HCT116 (cell line): ENCODE measurements at regions not wholly inside any gene's neighbourhood (a gene's known extent, or its start where the extent isn't known, plus 50 kb on each side); places are given as distances from the start of the nearest gene placed in this dataset.

ENCODE experiments used
- ATAC-seq: fragments of 200-7000 bp; cut with Tn5 transposase; 2 replicates; pipeline ENCODE4 v1.9.1; 2020; ENCODE audit warnings: mild to moderate bottlenecking, moderate library complexity
- BruUV-seq: library from RNA; stranded (reverse); fragments of 400-500 nt; replicated peaks from 2 replicates; lab custom pipeline; 2021; lab: Mats Ljungman, UMichigan
- CTCF ChIA-PET: fragments of 300-600 bp; sonication (Branson Sonifier 250); formaldehyde crosslinking; loops from one replicate; lab custom pipeline; 2021; ENCODE audit warnings: antibody characterized with exemption; lab: Charles Lee
- POLR2A ChIA-PET: fragments of 300-600, 350-600 bp; sonication (Branson Sonifier 250); formaldehyde crosslinking; loops from one replicate; lab custom pipeline; 2021; ENCODE audit warnings: antibody characterized with exemption; lab: Charles Lee
- RAD21 ChIA-PET, 2 experiments: fragments of 300-600 bp; sonication (Branson Sonifier 250); formaldehyde crosslinking; loops; one replicate each; lab custom pipeline; 2023; ENCODE audit warnings: low total read pairs in 2 of 2; ENCODE audit not compliant: uncharacterized antibody in 2 of 2, unreplicated experiment in 2 of 2, low non-redundant PET in 1 of 2; lab: Charles Lee
- DNase-seq: peaks from one replicate; pipeline ENCODE4 v3.0.0-alpha.2; 2010; ENCODE audit warnings: low read depth, low spot score
- H2AFZ ChIP-seq: fragments of 200-600 bp; shearing (Covaris generic), sonication (generic); 2 replicates; pipeline ENCODE4 v1.6.1; 2017; ENCODE audit warnings: low read depth, mixed run types, mixed read lengths, antibody characterized with exemption, low read length; ENCODE audit not compliant: poor library complexity, severe bottlenecking
- H3K27ac ChIP-seq: 2 replicates; pipeline ENCODE4 v1.5.1; 2012; ENCODE audit warnings: low read depth, low read length
- H3K27me3 ChIP-seq: fragments of 200-600 bp; sonication (generic); 2 replicates; pipeline ENCODE4 v1.6.1; 2016; ENCODE audit warnings: mixed run types, low read length, mixed read lengths; ENCODE audit not compliant: insufficient read depth
- H3K36me3 ChIP-seq, 2 experiments: fragments of 200-500 bp in 1 of 2; fragments of 200-600 bp in 1 of 2; sonication (Bioruptor generic) in 1 of 2; sonication (generic) in 1 of 2; 2 replicates each; pipeline versions ENCODE4 v1.5.1 to v1.6.1; 2014 to 2016; ENCODE audit warnings: low read length in 2 of 2, inconsistent platforms in 1 of 2, mixed read lengths in 1 of 2, mixed run types in 1 of 2; ENCODE audit not compliant: insufficient read depth in 2 of 2, control insufficient read depth in 1 of 2
- H3K4me1 ChIP-seq, 2 experiments: fragments of 200-600 bp in 1 of 2; sonication (generic) in 1 of 2; 2 replicates each; pipeline versions ENCODE4 v1.5.1 to v1.6.1; 2012 to 2017; ENCODE audit warnings: low read length in 2 of 2, inconsistent platforms in 1 of 2, mild to moderate bottlenecking in 1 of 2, mixed read lengths in 1 of 2, mixed run types in 1 of 2, moderate library complexity in 1 of 2; ENCODE audit not compliant: insufficient read depth in 2 of 2, control insufficient read depth in 1 of 2
- H3K4me2 ChIP-seq: fragments of 200-600 bp; sonication (generic); 2 replicates; pipeline ENCODE4 v1.6.1; 2017; ENCODE audit warnings: mixed run types, low read length, mixed read lengths
- H3K4me3 ChIP-seq, 2 experiments: fragments of 200-600 bp in 1 of 2; sonication (generic) in 1 of 2; replicated peaks in 1 of 2; 2 replicates each; pipeline ENCODE4 v1.5.1; 2011 to 2016; ENCODE audit warnings: low read length in 2 of 2, control low read depth in 1 of 2, low read depth in 1 of 2, mild to moderate bottlenecking in 1 of 2, mixed read lengths in 1 of 2, mixed run types in 1 of 2
- H3K79me2 ChIP-seq: fragments of 200-600 bp; sonication (generic); 2 replicates; pipeline ENCODE4 v1.6.1; 2017; ENCODE audit warnings: mild to moderate bottlenecking, mixed run types, low read length, moderate library complexity, mixed read lengths; ENCODE audit not compliant: insufficient read depth
- H3K9ac ChIP-seq: fragments of 200-600 bp; sonication (generic); 2 replicates; pipeline ENCODE4 v1.6.1; 2016; ENCODE audit warnings: low read length, mixed read lengths
- H3K9me2 ChIP-seq: fragments of 200-600 bp; sonication (generic), shearing (Covaris generic); 2 replicates; pipeline ENCODE4 v1.6.1; 2017; ENCODE audit warnings: mixed run types, mild to moderate bottlenecking, moderate library complexity; ENCODE audit not compliant: insufficient read depth
- H3K9me3 ChIP-seq, 2 experiments: fragments of 200-500 bp in 1 of 2; fragments of 200-600 bp in 1 of 2; sonication (Bioruptor generic) in 1 of 2; sonication (generic) in 1 of 2; 2 replicates each; pipeline ENCODE4 v1.6.1; 2014 to 2017; ENCODE audit warnings: low read length in 2 of 2, mixed read lengths in 2 of 2, inconsistent platforms in 1 of 2, low read depth in 1 of 2, mild to moderate bottlenecking in 1 of 2, mixed run types in 1 of 2, moderate library complexity in 1 of 2; ENCODE audit not compliant: control insufficient read depth in 1 of 2, insufficient read depth in 1 of 2
- H4K20me1 ChIP-seq: fragments of 200-600 bp; sonication (generic), shearing (Covaris generic); 2 replicates; pipeline ENCODE4 v1.6.1; 2017; ENCODE audit warnings: mixed run types, mild to moderate bottlenecking, moderate library complexity; ENCODE audit not compliant: insufficient read depth
- CEBPB ChIP-seq: IDR thresholded peaks from 2 replicates; pipeline ENCODE4 v1.6.1; 2012; ENCODE audit warnings: low read depth
- EGR1 ChIP-seq: IDR thresholded peaks from 2 replicates; pipeline ENCODE4 v1.6.1; 2012; ENCODE audit warnings: low read depth
- ELF1 ChIP-seq: IDR thresholded peaks from 2 replicates; pipeline ENCODE4 v1.6.1; 2012; ENCODE audit warnings: low read depth, borderline replicate concordance
- EZH2 ChIP-seq: fragments of 200-600 bp; sonication (generic); IDR thresholded peaks from 2 replicates; pipeline ENCODE4 v1.6.1; 2017; ENCODE audit warnings: antibody characterized with exemption, mixed run types
- MAX ChIP-seq: IDR thresholded peaks from 2 replicates; pipeline ENCODE4 v1.6.1; 2012
- POLR2A ChIP-seq: IDR thresholded peaks from 2 replicates; pipeline ENCODE4 v1.7.0; 2011; ENCODE audit warnings: borderline replicate concordance; ENCODE audit not compliant: insufficient read depth, insufficient read length; ENCODE audit errors: extremely low read depth
- POLR2AphosphoS5 ChIP-seq: IDR thresholded peaks from 2 replicates; pipeline ENCODE4 v1.6.1; 2011; ENCODE audit warnings: mild to moderate bottlenecking, low read depth, low read length, moderate library complexity
- REST ChIP-seq: IDR thresholded peaks from 2 replicates; pipeline ENCODE4 v1.6.1; 2012; ENCODE audit warnings: low read depth
- SRF ChIP-seq: IDR thresholded peaks from 2 replicates; pipeline ENCODE4 v1.6.1; 2012; ENCODE audit warnings: low read depth
- TCF7L2 ChIP-seq: IDR thresholded peaks from 2 replicates; pipeline ENCODE4 v1.7.0; 2011; ENCODE audit warnings: borderline replicate concordance, inconsistent platforms; ENCODE audit not compliant: insufficient read depth, insufficient read length; ENCODE audit errors: extremely low read depth
- YY1 ChIP-seq: IDR thresholded peaks from 2 replicates; pipeline ENCODE4 v1.6.1; 2011; ENCODE audit warnings: low read length, low read depth, moderate library complexity, mild to moderate bottlenecking; ENCODE audit not compliant: insufficient replicate concordance; ENCODE audit errors: extremely low read depth
- ZNF274 ChIP-seq: fragments of 200-500 bp; sonication (Bioruptor generic); IDR thresholded peaks from 2 replicates; pipeline ENCODE4 v1.6.1; 2014; ENCODE audit warnings: mild to moderate bottlenecking, low read depth, low read length, inconsistent platforms
- intact Hi-C: fragments of 100-400 bp; cut with micrococcal nuclease; formaldehyde crosslinking; loops from 2 replicates; pipeline ENCODE4 v1.10.0; 2022

- TF ChIP-seq TCF7L2 (no peak), YY1 (no peak), CEBPB (no peak), ELF1 (no peak), EZH2 (no peak), SRF (no peak)
Observed at GRCh38 chr17:72191356-72191755, 70.5 kb downstream of the SOX9 start (continued).

- BruUV-seq: no TSS peak
- no peak for TF ChIP-seq SRF
- TF ChIP-seq MAX: no peak
- TF ChIP-seq ZNF274: no peak
- TF ChIP-seq REST: no peak
- no peak for TF ChIP-seq EGR1
- TF ChIP-seq POLR2A: no peak
- TF ChIP-seq POLR2AphosphoS5: no peak
- no peak for TF ChIP-seq EZH2
- TF ChIP-seq CEBPB: no peak
- Histone ChIP-seq H4K20me1 (no peaks in the 10 kb centered on the region), H3K4me2 (no peak overlapping the region), H3K4me3 (no peak overlapping the region), H3K36me3 (no peaks in the 10 kb centered on the region), H3K4me1 (no peaks in the 10 kb centered on the region), H3K27me3 (no peaks in the 10 kb centered on the region), H2AFZ (no peak overlapping the region), H3K9me2 (no peaks in the 10 kb centered on the region), H3K9ac (no peak overlapping the region), H3K9me3 (peaks cover 0 to 7% of the 10 kb centered on the region in 2 experiments; a peak in 1 of 4 replicates), H3K27ac (no peak overlapping the region), H3K79me2 (no peaks in the 10 kb centered on the region)
- DNase-seq: no peak
- intact Hi-C loops: no loop called here
- POLR2A ChIA-PET: no interaction called here
- no peak for ATAC-seq
- RAD21 ChIA-PET: no interaction called here
- CTCF ChIA-PET: no interaction called here
Observed at GRCh38 chr17:72191921-72192799, 71.3 kb downstream of the SOX9 start.
